Iris pigment epithelial cell (primary cell): ENCODE measurements at regions not wholly inside any gene's neighbourhood (a gene's known extent, or its start where the extent isn't known, plus 50 kb on each side); places are given as distances from the start of the nearest gene placed in this dataset.
"Not testable (repeated sequence)": the region's sequence is repeated elsewhere in the genome, so short reads cannot be mapped to it uniquely, and the experiment has no call there.

Experiments
- DNase-seq: peaks from one replicate; pipeline ENCODE4 v3.0.0-alpha.2; 2011; ENCODE audit warnings: low read depth

GRCh38 chr13:72585254-72585653 lies 142.2 kb downstream of the MZT1 start:
- DNase-seq: no peak

- DNase-seq: no peak
Measured at GRCh38 chr13:72571191-72571590, 156.2 kb downstream of the MZT1 start.

GRCh38 chr13:72570019-72570418 lies 157.4 kb downstream of the MZT1 start:
- DNase-seq: no peak

GRCh38 chr13:72567566-72567965 lies 159.9 kb downstream of the MZT1 start:
- DNase-seq: no peak

- DNase-seq: no peak
Measured at GRCh38 chr13:72566526-72566925, 160.9 kb downstream of the MZT1 start.

- DNase-seq: peak; percentile 39
Measured at GRCh38 chr13:72565893-72566292, 161.5 kb downstream of the MZT1 start.

- DNase-seq: no peak
Measured at GRCh38 chr13:72562686-72563085, 164.7 kb downstream of the MZT1 start.

GRCh38 chr13:72561791-72562190 lies 165.6 kb downstream of the MZT1 start:
- DNase-seq: no peak

GRCh38 chr13:72559716-72560115 lies 167.7 kb downstream of the MZT1 start:
- no peak for DNase-seq

GRCh38 chr13:72556945-72557344 lies 170.5 kb downstream of the MZT1 start:
- no peak for DNase-seq

- DNase-seq: peak; percentile 6
Measured at GRCh38 chr13:72555601-72556000, 171.8 kb downstream of the MZT1 start.

- peak; percentile 56 for DNase-seq
Measured at GRCh38 chr13:72552731-72553130, 174.7 kb downstream of the MZT1 start.

- DNase-seq: not testable (repeated sequence)
Measured at GRCh38 chr13:72545895-72546294, 181.5 kb downstream of the MZT1 start.

- no peak for DNase-seq
Measured at GRCh38 chr13:72545030-72545719, 182.3 kb downstream of the MZT1 start.

GRCh38 chr13:72544042-72544441 lies 183.4 kb downstream of the MZT1 start:
- DNase-seq: no peak

GRCh38 chr13:72542241-72542640 lies 185.2 kb downstream of the MZT1 start:
- DNase-seq: no peak

- no peak for DNase-seq
Measured at GRCh38 chr13:72541674-72542073, 185.8 kb downstream of the MZT1 start.

GRCh38 chr13:72540881-72541280 lies 186.5 kb downstream of the MZT1 start:
- no peak for DNase-seq

- no peak for DNase-seq
Measured at GRCh38 chr13:72539925-72540324, 187.5 kb downstream of the MZT1 start.

GRCh38 chr13:72537782-72538181 lies 189.6 kb downstream of the MZT1 start:
- DNase-seq: no peak

- DNase-seq: no peak
Measured at GRCh38 chr13:72537395-72537780, 190.0 kb downstream of the MZT1 start.

- DNase-seq: no peak
Measured at GRCh38 chr13:72536714-72537394, 190.6 kb downstream of the MZT1 start.

- DNase-seq: no peak
Measured at GRCh38 chr13:72534951-72535640, 192.3 kb downstream of the MZT1 start.
